HL-60 (cell line): ENCODE measurements at regions not wholly inside any gene's neighbourhood (a gene's known extent, or its start where the extent isn't known, plus 50 kb on each side); places are given as distances from the start of the nearest gene placed in this dataset.
"Not testable (repeated sequence)": the region's sequence is repeated elsewhere in the genome, so short reads cannot be mapped to it uniquely, and the experiment has no call there.

Experiments used
- CTCF ChIP-seq: IDR thresholded peaks from one replicate; pipeline ENCODE4 v1.5.1; 2011; ENCODE audit warnings: low read length, control low read depth, inconsistent platforms; ENCODE audit not compliant: insufficient read depth
- GABPA ChIP-seq: IDR thresholded peaks from 2 replicates; pipeline ENCODE4 v1.6.1; 2012; ENCODE audit warnings: low read depth
- POLR2AphosphoS5 ChIP-seq: IDR thresholded peaks from 2 replicates; pipeline ENCODE4 v1.6.1; 2012; ENCODE audit warnings: low read depth
- TF ChIP-seq, protein P1 (sequence below): IDR thresholded peaks from 2 replicates; pipeline ENCODE4 v1.6.1; 2012; ENCODE audit warnings: low read depth; ENCODE audit not compliant: insufficient replicate concordance

DNA sequence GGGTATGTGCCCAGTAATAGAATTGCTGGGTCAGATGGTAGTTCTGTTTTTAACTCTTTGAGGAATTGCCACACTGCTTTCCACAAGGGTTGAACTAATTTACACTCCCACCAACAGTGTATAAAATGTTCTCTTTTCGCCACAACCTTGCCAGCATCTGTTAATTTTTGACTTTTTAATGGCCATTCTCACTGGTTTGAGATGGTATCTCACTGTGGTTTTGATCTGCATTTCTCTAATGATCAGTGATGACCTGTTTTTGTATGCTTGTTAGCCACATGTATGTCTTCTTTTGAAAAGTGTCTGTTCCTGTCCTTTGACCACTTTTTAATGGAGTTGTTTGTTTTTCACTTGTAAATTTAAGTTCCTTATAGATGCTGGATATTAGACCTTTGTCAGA, 486.2 kb upstream of the TNP1 start:
- TF ChIP-seq POLR2AphosphoS5, CTCF, GABPA: not testable (repeated sequence)
- TF ChIP-seq, protein P1, sequence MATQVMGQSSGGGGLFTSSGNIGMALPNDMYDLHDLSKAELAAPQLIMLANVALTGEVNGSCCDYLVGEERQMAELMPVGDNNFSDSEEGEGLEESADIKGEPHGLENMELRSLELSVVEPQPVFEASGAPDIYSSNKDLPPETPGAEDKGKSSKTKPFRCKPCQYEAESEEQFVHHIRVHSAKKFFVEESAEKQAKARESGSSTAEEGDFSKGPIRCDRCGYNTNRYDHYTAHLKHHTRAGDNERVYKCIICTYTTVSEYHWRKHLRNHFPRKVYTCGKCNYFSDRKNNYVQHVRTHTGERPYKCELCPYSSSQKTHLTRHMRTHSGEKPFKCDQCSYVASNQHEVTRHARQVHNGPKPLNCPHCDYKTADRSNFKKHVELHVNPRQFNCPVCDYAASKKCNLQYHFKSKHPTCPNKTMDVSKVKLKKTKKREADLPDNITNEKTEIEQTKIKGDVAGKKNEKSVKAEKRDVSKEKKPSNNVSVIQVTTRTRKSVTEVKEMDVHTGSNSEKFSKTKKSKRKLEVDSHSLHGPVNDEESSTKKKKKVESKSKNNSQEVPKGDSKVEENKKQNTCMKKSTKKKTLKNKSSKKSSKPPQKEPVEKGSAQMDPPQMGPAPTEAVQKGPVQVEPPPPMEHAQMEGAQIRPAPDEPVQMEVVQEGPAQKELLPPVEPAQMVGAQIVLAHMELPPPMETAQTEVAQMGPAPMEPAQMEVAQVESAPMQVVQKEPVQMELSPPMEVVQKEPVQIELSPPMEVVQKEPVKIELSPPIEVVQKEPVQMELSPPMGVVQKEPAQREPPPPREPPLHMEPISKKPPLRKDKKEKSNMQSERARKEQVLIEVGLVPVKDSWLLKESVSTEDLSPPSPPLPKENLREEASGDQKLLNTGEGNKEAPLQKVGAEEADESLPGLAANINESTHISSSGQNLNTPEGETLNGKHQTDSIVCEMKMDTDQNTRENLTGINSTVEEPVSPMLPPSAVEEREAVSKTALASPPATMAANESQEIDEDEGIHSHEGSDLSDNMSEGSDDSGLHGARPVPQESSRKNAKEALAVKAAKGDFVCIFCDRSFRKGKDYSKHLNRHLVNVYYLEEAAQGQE, result not testable (repeated sequence)
